Pons (tissue), 1 donor: ENCODE measurements at regions not wholly inside any gene's neighbourhood (a gene's known extent, or its start where the extent isn't known, plus 50 kb on each side); places are given as distances from the start of the nearest gene placed in this dataset.
"Not testable (repeated sequence)": the region's sequence is repeated elsewhere in the genome, so short reads cannot be mapped to it uniquely, and the experiment has no call there.

Experiments
- DNase-seq: peaks from one replicate; pipeline ENCODE4 v3.0.0-alpha.2; 2016; ENCODE audit warnings: low spot score

DNA sequence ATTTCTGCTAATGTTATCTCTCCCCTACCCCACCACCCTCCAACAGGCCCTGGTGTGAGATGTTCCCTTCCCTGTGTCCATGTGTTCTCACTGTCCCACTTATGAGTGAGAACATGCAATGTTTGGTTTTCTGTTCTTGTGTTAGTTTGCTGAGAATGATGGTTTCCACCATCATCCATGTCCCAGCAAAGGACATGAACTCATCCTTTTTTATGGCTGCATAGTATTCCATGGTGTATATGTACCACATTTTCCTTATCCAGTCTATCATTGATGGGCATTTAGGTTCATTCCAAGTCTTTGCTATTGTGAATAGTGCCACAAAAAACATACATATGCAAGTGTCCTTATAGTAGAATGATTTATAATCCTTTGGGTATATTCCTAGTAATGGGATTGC is 104.5 kb downstream of the ZNF33B start:
- not testable (repeated sequence) for DNase-seq

DNA sequence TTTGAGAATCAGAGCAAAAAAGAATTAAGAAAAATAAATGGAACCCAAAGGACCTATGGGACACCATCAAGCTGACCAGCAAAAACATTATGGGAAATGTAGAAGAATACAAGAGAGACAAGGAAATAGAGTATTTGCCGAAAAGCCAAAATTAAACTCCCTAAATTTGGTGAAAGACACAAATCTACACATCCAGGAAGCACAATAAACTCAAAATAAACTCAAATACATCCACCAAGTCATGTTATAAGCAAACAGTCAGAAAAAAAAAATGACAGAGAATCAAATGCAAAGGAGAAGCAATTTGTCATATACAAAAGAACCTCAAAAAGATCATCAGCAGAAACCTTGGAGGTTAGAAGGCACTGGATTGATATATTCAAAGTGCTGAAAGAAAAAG is 105.4 kb downstream of the ZNF33B start:
- no peak for DNase-seq

DNA sequence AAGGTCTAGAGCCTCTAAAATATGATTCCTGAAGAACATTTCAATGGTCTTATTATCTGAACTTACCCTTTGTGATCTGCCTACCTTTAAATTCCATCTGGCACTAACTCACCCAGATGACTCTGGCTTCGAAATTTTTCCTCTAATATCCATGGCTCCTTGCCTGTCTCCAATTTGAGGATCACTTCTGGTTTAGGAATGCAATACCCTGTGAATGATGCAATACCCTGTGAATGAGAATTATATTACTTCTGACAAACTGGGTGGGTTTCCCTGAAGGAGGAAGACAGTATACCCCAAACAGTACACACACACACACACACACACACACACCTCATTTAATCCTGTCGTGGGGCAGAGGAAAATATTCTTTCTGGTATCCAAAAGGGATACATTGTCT is 115.3 kb downstream of the ZNF33B start:
- no peak for DNase-seq

DNA sequence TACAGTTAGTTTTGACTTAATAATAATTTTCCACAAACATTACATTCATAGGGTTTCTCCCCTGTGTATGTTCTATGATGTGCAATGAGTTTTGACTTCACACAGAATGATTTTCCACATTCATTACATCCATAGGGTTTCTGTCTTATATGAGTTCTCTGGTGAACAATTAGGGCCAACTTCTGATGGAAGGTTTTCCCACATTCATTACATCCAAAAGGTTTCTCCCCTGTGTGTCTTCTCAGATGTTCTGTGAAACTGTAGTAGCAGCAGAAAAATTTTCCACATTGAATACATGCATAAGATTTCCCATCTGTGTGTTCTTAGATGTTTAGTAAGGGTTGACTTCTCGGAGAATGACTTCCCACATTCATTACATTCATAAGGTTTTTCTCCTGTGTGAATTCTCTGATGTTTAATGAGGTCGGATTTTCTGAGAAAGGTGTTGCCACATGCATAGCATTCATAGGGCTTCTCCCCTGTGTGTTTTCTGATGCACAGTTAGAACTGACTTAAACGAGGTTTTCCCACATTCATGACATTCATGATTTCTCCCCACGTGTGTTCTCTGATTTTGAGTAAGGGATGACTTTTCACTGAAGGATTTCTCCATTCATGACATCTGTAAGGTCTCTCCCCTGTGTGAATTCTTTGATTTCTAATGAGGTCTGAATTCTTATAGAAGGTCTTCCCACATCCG is 118.5 kb downstream of the ZNF33B start:
- DNase-seq: no peak

DNA sequence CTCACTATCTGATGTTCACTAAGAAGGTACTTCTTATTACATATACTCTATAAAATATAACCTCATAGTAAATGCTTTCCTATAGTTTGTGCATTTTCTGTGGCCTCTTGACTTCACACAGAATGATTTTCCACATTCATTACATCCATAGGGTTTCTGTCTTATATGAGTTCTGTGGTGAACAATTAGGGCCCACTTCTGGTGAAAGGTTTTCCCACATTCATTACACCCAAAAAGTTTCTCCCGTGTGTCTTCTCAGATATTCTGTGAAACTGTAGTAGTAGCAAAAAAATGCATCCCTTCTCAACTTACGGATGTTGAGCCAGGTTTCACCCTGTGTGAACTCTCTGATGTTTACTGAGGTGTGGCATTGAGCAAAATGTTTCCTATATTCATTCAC is 119.3 kb downstream of the ZNF33B start:
- DNase-seq: no peak

DNA sequence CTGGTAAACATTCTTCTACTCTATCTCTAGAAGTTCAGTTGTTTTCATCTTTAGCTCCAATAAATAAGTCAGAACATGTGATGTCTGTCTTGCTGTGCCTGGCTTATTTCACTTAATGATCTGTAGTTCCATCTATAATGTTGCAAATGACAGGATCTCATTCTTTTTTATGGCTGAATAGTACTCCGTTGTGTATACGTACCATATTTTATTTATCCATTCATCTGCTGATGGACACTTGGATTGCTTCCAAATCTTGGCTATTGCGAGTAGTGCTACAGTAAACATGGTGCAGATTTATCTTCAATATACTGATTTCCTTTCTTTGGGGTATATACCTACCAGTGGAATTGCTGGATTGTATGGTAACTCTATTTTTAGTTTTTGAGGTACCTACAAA is 124.4 kb downstream of the ZNF33B start:
- DNase-seq: no peak

DNA sequence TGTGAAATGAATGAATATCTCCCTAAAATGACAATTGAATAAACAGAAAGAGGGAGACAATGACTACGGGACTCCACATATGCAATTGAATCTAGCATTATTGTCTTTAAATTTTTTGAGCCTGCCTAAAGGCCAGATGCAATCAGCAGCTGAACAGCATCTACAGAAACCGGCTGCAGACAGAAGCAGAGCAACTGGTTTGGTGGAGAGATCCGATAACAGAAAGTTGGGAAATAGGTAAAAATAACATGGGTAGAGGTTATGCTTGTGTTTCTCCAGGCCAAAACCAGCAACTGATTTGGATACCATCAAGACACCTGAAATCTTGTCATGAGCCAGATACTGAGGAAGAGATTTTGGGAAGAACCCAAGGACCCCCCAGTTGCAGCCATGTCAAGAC is 146.6 kb downstream of the ZNF33B start:
- DNase-seq: no peak

DNA sequence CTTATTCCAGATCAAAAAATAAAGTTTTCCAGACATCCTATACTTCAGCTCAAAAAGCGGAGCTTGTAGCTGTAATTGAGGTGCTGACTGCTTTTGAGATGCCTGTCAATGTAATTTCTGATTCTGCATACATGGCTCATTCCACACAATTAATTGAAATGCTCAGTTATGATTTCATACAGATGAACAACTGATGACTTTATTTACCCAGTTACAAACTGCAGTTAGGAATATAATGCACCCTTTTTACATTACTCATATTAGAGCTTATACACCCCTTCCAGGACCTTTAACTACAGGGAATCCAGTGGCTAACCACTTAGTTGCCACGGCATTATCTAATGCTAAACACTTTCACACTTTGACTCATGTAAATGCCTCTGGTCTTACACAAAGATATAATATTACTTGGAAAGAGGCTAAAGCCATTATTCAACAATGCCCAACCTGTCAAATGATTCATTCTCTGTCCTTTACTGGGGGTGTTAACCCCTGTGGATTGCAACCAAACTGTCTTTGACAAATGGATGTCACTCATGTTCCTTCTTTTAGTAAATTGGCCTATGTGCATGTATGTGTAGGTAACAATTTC is 147.3 kb downstream of the ZNF33B start:
- no peak for DNase-seq

DNA sequence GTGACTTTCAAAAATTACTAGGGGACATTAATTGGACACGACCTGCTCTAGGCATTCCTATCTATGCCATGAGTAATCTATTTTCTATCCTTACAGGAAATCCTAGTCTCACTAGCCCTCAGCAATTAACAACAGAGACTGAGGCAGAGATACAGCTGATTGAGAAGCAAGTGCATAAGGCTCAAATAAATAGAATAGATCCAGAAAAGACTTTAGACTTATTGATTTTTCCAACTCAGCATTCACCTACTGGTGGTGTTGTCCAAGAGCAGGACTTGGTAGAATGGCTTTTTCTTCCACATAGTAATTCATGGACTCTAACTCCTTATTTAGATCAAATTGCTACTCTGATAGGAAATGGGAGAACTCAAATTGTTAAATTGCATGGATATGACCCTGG is 148.0 kb downstream of the ZNF33B start:
- no peak for DNase-seq

DNA sequence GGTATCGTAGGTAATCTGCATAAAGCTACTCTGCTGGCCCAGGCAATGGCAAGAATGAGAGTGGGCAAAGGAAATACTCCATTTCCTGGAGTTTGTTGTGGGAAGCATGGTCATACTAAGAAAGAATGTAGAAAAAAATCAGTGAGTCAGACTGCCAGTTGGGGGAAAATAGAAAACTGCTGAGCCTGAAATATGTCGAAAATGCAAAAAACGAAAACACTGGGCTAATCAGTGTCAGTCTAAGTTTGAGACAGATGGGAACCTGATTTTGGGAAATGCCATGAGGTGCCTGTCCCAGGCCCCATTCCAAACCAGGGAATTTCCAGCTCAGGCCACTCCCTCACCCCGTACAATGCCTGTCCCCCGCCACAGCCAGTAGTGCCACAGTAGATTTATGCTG is 150.0 kb downstream of the ZNF33B start:
- DNase-seq: no peak

DNA sequence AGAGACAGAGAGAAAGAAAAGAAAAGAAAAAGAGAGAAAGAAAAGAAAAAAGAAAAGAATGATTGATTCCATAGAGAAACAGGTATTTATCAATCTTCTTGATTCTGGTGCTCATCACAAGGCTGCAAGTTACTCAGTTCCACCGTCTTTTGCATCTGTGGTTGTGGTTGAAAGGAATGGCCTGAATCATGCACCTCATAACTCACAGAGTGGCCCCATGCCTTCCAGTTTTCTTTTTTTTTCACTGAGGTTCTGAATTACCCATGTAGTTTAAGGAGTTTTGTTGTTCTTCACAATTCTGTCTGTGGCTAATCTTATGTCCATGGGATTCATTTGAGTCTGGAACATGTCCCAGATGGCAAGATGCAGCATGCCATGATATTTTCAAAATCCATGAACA is 156.0 kb downstream of the ZNF33B start:
- no peak for DNase-seq

DNA sequence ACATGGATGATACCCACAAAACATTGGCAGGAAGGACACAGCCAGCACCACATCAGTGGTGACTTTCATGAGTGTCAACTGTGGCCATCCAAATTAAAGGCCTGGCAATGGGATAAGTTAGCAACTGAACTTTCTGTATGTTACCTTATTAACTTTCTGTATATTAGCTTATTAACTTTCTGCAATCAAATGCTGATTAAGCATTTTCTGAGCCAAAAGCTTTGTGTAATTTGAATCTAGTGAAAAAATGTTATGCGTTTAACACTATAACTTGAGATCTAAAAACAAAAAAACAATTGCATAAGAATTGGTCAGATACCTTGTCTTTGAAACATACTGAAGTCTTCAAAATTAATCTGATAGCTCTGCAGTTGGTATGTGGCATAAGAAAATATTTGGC is 159.3 kb downstream of the ZNF33B start:
- no peak for DNase-seq

DNA sequence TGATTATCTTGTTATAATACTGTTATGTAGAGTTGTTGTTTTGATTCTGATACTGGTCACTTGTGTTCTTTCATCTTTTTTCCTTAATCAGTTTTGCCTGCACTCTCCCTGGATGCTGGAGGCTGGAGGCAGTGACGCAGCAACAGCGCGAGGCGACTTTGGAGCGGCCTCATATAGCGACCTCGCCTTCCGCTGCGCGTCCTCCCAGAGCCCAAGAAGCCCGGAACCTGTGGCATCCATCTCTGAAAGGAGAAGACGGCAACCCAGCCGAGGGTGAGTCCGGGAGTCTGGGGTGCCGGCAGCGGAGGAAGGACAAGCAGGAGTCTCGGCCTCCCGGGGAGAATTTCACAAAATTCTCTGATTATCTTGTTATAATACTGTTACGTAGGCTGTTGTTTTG is 161.2 kb downstream of the ZNF33B start:
- no peak for DNase-seq

DNA sequence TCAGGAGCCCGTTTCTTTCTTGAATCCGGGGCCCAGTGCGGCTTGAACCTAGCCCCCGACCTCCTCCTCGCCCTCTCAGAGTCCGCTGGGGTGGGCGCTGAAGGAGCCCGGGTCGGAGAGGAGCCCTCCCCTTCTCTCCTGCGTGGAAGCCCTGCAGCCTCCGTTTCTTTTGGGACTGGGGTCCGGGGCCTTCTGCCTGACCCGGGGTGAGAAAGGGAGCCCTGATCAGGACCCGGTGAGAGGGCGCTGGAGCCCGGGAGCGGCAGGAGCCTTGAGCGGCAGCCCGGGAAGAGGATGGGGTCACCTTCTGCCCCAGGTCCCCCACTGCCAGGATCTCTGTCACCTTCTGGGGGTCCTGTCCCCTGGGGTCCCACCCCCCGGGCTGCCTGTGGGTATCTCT is 162.3 kb downstream of the ZNF33B start:
- no peak for DNase-seq

DNA sequence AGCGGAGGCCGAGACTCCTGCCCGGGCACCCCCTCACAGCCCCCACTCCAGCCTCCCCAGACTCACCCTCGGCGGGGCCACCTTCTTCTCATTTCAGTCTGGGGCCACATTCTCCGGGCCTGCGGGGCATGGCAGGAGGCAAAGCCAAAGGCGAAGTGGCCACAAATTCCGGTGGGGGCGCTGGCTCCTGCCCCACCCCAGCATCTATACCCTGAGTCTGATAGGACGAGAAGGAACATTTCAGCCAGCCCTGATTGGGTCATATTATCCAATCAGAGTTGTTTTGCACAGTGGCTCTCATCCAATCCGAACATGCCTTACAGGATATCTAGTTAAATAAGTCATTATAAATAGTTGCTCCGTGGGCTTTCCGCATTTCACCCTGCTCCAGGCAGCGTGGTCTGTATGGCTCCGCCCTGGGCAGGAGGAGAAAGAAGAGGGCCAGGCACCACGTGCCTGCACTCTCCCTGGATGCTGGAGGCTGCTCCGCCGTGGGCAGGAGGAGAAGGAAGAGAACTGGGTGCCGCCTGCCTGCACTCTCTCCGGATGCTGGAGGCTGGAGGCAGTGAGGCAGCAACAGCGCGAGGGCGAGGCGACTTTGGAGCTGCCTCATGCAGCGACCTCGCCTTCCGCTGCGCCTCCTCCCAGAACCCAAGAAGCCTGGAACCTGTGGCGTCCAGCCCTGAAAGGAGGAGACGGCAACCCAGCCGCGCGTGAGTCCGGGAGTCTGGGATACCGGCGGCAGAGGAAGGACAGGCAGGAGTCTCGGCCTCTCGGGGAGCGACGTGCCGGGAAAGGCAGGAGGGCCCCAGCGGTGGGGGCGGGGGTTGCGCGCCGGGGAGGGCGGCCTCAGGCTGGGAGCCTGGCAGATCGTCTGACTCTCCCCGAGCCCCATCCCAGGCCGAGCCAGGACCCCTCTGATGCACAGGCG is 162.9 kb downstream of the ZNF33B start:
- DNase-seq: peak; percentile 25

DNA sequence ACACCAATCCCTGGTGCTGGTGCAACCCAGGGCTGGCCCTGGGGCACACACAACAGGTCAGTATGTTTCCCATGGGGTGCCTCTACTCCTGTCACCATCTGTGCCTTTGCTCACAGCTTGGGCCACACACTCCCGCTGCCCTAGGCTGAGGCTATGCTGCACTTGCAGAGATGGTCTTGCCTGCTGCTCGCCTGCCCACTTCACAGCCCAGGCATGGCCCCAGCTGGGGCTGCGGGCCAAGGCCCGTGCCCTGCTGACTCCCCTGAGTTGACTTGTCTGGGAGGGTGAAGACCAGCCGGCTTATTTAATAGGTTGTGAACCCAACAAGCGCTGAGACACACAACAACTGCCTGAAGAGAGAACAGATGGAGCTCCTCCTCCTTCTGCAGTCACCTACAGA is 184.1 kb downstream of the ZNF33B start:
- DNase-seq: no peak

DNA sequence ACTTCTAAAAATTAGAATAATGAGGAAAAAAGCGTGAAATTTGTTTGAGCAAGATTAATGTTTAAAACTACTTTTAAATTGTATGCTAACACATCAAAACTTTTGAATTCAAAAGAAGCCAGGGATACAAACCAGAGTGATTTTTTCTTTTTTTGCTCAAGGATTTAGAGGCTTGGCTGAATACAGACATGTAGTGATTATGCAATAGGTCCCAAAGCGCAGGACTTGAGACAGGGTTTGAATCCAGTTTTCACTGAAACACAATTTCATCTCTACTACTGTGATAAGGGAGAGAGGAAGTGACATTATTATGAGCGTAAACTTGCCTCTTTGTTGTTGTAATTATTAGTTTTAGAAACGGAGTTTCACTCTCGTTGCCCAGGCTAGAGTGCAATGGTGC is 207.3 kb downstream of the ZNF33B start:
- no peak for DNase-seq

DNA sequence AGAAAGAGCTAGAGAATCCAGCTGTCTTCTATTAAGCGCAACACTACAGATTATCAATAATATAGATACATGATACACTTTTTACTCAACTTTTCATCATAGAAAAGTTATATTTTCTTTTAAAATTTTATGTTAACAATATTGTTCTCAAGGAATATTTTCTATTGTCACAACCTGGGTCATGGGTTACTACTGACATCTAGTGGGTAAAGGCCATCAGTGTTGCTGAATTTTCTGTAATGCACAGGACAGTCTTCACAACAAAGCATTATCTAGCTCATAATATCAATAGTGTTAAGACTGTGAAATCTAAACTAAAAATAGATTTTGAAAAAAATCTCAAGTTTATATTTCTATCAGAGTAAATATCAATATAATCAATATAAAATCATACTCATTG is 209.8 kb downstream of the ZNF33B start:
- DNase-seq: peak; percentile 43

DNA sequence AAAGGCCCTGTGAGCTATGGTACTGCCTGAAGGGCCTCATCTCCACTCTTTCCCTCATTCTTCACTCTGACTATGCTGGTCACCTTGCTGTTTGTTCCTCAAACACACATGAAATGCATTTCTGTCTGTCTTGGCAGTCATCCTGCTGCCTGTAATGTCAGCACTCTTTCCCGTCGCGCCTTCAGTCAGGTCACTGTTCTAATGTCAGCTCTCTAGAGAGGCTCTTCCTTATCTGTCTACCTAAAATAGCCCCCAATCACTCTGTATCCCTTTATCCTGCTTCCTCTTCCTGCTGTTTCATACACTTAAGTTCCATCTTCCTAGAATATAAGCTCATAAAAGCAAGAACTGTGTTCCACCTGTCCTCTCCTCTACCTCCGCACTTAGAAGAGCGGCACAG is 215.5 kb downstream of the ZNF33B start:
- no peak for DNase-seq

DNA sequence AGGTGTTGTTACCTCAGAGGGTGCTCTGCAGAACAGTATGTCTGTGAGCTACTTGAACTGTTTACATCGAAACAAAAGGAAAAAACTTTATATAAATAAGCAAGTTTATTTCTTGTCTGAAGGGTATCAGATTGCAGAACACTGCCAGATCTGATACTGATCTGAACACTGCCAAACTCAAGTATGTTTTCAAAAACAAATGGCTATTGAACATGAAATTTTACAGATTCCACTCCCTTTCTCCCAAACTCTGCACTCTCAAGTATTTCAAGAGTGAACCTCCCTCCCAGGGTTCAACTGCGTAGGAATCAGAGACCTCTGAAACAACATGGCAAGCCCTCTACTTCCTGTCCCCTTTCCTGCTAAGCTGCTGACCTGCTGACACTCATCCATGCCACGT is 216.6 kb downstream of the ZNF33B start:
- DNase-seq: no peak

DNA sequence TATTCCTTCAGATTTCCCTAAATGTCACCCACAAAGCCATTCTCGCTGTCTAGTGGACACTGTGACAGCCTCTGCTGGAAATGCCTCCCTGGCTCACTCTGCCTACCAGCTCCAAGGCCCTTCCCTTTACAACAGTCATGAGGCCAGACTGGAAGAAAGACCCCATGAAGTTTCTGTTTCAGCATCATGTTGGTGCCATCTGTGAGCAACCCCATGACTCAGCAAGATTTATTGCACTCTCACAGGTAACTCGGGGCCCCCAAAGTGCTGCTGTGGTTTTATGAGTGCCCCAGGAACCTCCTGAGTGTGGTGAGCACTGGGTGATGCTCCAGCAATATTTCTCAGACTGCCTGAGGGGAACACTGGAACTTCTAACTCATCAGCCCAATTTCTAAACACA is 218.6 kb downstream of the ZNF33B start:
- DNase-seq: no peak

DNA sequence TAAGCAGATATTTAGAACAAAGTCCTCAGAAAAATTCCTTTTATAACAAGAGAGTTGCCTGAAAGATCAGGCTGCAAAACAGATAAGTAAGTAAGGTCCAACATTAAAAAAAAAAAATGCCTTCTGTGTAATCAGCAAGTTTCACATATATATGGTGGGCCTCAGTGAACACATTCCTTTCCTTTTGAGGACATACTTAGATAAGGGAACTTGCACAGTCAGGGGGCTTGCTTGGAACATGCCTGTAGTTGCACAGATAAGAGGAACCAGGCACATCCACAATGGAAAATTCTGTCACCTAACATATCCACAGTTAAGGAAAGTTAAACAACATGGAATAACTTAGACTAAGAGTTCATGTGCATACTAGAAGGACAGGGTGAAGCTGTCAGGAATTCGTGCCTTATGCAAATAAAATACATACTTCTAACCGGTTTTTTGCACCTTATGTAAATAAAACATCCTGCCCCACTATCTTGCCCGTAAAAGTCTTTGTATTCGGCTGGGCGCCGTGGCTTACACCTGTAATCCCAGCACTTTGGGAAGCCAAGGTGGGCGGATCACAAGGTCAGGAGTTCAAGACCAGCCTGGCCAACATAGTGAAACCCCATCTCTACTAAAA is 257.3 kb downstream of the ZNF33B start:
- no peak for DNase-seq
